Right renal pelvis (tissue), 4 donors: ENCODE measurements at regions not wholly inside any gene's neighbourhood (a gene's known extent, or its start where the extent isn't known, plus 50 kb on each side); places are given as distances from the start of the nearest gene placed in this dataset.

Experiments
- DNase-seq, 4 donors: peaks; one replicate each; pipeline ENCODE4 v3.0.0-alpha.2; 2013; ENCODE audit warnings: low read depth in 4 of 4, low spot score in 3 of 4, missing footprints in 1 of 4

- DNase-seq = no peak
Measured at GRCh38 chr2:120910956-120911951, 175.6 kb downstream of the GLI2 start.

DNA sequence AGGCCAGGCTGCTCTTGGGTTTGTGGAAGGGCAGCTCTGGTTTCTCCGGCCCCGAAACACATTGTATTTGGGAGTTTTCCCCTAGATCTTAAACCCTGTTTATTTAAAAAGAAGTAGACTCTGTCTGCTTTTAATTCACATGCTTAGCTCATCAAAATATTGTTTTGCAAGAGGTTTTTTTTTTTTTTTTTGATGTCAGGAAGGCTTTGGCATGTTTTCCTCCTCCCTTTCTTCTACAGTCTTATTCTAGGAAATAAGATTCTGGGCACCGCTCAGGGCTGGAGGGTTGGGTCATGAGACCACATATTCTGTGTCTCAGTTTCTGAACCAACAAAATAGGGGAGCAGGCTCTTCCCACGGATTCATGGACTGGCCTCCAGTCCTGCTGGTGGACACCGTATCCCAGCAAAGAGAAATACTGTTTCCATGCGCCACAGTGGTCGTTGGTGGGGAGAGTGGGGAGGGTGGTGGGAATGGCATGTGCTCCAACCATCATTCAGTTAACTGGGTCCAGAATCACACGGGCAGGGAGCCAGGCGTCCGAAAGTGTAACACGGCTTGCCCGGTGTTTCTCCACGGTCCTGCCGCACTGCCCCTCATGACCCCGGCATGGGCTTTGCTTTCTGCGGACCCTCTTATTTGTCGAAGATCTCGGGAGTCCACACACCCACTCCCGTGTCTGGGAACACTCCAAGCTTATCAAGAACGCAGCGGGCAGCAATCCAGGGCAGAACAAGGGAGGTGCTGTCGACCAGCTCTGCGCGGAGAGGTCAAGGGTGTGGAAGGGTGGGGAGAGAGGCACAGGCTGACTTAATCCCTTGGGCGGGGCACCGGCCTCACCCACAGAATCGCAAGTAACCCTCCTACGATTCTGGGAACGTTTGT lies 176.7 kb downstream of the GLI2 start:
- DNase-seq = no peak

GRCh38 chr2:120913972-120914838 lies 178.5 kb downstream of the GLI2 start:
- no peak for DNase-seq

- DNase-seq = no peak
Measured at GRCh38 chr2:120914839-120915521, 179.3 kb downstream of the GLI2 start.

DNA sequence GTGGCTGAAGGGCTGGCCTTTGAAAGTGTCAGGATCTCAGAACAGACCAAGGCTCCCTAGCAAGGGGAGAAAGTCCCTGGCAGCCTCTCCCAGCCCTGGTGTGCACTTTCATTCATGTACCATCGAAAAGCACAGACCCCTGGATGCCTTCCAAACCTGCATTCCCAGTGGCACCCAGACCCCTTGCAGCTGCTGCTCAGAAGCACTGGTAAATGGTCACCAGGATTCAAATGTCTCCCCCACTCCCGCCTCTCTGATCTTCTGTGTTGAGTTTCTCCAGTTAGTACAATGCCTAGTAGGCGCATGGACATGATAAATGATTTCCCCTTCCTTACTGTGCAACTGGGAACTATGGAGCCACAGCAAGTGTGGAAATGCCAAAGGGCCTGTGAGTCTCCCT lies 180.0 kb downstream of the GLI2 start:
- DNase-seq = no peak

DNA sequence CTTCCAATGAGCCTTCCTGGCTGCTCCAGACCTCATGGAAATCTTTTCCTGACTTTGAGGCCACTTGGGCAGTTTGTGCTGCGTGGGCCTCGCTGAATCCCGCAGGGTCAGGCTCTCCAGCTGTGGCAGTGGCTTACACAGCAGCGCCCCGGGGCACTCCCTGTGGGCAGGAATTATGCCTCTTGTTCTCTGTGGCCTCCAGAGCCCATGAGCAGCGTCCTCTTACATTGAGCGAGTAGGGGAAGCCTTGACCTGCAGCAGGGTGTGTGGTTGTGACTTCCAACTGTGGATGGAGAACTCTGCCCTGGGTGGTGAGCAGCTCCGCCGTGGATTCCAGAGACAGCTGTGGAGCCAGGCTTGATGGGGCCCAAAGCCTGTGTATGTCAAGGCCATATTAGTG lies 180.8 kb downstream of the GLI2 start:
- no peak for DNase-seq

- no peak for DNase-seq
Measured at GRCh38 chr2:120917886-120918285, 182.2 kb downstream of the GLI2 start.

DNA sequence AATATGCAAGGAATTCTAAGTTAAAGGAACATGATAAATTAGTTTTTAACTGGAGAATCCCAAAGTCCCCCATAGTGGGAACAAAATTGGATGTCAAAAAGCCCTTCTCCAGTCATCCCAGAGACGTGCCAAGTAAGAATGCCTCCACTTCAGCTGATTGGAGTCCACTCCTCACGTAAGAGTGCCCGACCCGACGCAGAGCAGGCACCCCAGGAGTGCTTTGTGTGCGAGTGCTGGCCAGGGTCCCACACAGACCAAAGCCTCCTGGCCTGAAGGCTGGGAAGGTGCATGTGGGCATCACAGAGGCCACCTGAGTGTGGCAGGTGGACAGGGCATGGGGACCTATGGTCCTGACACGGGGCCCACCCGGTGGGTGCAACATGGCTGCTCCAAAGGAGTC lies 183.5 kb downstream of the GLI2 start:
- no peak for DNase-seq

- DNase-seq = no peak
Measured at GRCh38 chr2:120919771-120920453, 184.2 kb downstream of the GLI2 start.

DNA sequence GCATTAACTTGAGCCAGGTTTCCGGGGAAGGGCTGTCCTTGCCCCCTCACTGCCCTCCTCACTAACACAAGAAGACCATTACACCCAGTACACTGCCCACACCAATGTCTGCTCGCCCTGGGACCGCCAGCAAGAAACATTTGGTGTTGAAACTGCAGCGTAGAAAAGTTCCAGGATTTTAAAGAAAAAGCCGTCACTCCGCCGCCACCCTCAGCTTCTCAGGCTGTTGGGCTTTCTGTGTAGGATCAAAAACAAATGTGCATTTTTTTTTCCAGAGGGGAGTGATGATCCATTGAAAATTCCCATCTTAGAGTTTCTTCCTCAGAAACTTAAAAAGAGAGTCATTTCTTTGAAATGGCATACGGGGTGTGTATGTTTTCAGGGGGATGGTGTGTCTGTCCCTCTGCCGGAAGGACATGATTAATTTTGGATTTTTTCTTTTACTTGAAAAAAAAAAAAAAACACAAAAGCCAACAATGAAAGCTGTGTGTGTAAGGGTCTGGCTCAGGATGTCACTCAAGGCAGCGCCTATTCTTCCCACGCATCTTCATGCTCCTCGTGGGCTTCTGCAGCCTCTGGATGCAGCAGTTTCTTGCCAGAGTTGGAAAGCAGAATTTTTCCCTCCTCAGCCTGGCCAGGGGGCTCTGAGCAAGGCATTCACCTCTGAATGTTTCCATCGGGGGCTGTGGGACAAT lies 184.9 kb downstream of the GLI2 start:
- no peak for DNase-seq

DNA sequence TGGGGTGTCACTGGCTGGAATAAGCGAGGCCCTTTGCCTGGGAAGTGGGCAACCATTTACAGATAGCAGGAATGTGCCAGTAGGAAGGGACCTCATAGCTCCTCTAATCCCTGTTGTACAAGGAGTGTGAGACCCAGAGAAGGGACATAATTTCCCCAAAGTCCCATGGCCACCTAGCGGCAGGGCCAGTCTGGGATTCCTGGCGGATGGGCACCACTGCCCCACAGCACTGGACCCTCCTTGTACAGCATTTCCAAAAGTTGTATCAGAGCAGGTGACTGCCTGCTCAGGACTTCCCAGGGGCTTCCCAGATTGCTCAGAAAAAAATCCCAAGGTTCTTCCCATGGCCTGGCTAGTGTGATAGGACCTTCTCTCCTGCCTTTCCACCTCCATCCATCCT lies 185.8 kb downstream of the GLI2 start:
- DNase-seq = no peak

GRCh38 chr2:120922571-120923332 lies 187.1 kb downstream of the GLI2 start:
- no peak for DNase-seq

DNA sequence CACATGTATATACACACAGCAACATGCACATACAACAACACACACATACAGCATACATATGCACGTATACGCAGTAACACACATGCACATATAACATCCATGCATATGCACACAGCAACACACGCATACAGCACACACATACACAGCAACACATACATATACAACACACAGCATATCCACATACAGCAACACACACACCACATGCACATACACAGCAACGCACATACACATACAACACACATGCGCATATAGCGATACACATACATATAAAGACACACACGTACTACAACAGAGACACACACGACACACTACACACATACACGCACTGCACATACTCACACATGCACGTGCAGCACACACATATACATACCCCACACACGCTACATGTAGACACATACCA lies 187.8 kb downstream of the GLI2 start:
- no peak for DNase-seq

DNA sequence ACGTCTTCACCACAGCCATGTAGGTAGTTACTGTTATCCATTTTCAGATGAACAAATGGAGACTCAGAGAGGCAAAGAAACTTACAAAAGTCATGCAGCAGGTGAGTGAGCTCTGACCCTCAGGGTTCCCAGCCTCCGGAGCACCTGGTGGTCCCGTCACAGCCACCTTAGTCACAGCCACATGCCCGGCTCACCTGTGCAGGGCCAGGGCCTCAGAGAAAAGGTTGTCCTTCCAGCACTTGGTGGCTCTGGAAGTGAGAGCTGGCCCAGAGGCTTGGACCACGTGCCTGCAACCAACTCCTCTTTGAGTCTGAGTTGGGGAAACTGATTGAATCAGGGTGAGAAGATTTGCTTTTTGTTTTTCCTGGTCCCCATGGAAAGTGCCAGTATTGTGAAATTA lies 189.3 kb downstream of the GLI2 start:
- no peak for DNase-seq

DNA sequence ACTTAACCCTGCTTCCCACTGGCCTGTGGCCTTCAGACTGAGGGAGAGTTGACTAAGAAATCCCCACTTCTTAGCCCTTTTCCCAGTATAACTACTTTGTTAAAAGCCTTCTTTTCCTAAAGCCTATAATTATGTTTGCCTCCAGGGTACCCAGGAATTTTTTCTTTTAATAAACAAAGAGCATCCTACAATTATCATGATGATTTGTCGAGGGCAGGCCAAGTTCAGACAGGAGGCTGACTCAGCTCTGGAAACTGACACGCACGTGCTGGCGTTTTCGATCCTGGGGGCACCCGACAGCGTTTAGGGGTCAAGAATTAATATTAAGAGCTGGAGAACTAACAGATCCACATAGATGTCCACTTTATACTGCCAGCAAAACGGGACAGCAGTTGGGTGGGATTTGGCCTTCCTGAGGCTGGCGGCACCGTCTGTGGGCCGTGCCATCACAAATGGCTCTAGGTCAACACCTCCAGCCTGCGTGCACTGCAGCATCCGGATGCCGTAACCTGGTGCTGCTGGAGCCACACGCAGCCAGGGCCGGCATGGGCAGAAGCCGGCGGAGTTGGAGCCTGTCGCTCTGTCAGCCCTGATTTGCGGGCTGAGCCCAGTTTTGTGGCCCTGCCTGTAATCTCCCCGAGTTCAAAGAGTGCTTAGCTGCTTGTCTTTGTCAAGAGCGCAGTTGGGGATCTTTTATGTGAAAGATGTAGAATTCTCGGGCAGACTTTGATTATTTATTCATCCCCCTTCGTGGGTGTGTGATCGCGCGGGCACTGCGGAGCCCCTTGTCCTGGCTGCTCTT lies 191.0 kb downstream of the GLI2 start:
- DNase-seq = no peak

DNA sequence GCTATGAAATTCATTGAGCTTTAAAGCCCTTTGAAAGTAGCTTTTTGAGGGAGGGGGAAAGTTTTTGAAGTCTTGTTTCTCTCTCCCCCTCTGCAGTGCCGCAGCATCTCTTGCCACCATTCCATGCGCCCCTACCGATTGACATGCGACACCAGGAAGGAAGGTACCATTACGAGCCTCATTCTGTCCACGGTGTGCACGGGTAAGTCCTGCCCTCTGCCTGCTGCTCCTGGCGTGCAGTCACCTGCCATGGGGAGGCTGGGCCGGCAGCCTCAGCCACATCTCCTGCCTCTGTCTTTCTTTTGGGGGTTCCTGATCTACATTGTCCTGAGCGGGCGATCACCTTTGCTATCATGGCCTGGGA lies 191.6 kb downstream of the GLI2 start:
- DNase-seq = no peak

DNA sequence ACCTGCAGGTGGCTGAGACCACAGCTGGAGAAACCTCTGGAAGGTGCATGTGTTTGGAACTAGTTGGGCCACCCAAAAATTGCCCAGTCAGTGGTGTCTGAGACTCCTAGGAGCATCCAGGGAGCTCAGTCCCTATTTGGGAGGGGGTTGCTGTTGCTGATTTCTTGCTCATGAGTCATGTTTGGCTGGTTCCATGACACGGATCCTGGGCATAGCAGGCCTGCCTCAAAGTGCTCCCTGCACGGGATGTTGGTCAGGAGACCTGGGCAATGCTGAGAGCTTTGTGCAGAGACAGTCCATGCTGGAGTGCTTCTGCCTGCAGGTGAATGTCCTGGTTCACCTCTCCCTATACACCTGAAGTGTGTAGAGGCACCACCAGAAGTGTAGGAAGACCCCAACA lies 194.2 kb downstream of the GLI2 start:
- no peak for DNase-seq
